GM21528 (cell line): ENCODE measurements at regions not wholly inside any gene's neighbourhood (a gene's known extent, or its start where the extent isn't known, plus 50 kb on each side); places are given as distances from the start of the nearest gene placed in this dataset.

Experiments
- ATAC-seq: cut with Tn5 transposase; IDR thresholded peaks from one replicate; pipeline ENCODE4 v1.9.1; 2021; ENCODE audit warnings: mild to moderate bottlenecking, moderate library complexity; ENCODE audit not compliant: unreplicated experiment, low FRiP score

DNA sequence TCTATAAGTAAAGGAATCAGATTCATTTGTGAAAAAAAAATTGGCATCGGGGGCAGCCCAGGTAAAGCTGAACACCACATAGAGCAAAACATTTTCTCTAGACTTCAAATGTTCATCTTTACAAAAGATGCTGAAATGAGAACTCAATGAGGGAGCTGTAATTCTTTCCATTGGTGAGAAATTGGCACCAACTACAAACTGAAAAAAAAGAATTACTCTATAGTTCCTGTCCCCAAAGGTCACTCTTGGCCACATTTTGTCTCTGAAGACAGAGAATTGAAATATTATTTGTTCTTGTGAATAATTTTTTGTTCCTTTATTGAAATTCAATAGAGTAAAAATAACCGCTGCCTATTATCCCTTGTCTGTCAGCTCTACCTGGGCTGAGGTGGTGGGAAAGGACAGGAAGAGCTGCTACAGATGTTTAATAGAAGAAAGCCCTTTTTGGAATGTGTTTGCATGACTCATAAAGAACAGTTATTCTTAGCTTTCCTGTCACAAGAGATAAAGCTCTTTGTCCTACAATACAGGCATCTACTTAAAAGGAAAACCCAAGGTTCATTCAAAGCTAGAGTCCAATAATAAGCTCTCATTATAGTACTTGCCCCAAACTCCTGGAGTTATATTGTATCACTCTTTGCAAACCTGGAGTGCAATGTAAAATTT, 380.1 kb upstream of the KITLG start:
- no peak for ATAC-seq

DNA sequence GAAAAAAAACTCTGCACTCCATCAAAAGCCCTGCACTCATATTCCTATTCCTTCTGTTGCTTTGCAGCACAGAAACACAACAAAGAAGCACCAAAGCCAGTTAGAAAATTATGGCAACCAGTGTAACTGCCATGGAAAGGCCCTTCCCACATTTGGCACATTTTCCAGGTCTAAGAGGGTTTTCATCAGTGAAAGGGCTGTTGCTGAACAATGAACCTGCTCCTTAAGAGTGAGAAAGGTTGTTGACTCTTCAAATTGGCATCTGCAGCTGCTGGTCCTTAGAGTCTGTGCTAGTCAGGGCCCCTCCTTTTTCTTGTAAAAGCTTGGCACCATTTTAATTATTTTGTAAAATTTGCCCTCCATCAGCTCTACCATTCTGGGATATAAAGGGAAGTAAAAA, 378.7 kb upstream of the KITLG start:
- ATAC-seq = no peak

DNA sequence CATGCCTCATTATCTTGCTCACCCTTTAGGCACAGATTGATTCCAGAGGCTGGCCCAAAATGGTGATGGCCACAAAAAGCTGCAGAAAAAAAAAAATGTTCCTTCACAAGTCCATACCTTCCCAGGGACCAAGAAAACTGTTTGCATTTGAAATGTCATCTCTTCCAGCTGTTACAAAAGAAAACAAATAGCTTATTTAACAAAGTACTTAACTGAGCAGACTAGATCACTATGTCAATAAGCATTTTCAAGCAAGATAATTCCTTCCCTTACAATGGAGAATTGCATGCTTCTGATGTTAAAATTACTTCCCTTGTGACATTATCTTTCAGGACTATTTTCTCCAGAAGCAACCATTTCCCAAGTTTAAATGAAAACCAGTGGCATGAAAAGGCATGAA, 377.9 kb upstream of the KITLG start:
- ATAC-seq = no peak

DNA sequence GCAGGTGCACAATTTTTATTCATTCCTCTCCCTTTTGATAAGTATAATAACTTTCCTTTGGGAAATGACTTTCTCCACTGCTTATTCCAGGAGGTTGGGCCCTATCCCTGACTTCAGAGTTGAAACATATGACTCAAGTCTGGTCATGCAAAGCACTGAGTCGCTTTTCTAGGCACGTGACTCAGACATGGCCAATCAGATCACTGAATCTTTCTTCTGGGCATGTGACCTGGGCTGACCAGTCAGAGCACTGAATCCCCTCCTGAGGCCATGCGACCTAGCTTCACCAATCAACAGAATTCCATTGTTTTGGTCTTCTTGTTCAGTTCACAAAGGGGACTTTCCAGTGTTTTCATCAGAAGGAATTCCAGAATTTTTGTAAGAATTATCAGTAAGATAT, 377.1 kb upstream of the KITLG start:
- no peak for ATAC-seq

DNA sequence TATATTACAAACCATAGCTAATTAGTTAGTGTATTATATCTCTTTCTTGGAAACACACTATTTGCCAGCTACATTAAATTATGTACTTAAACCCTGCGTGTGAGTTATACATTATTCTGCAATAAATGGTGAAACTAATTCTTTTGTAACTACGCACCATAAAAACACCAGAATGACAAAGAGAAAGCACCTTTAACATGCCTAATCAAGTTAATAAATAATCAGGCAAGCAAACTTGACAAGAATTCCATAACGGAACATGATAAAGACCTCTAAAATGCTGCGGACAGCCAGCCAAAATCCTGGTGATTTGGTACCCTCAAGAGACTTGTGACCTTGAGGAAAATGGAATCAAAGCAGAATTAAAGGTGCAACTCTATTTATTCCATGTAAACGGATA, 375.3 kb upstream of the KITLG start:
- no peak for ATAC-seq

DNA sequence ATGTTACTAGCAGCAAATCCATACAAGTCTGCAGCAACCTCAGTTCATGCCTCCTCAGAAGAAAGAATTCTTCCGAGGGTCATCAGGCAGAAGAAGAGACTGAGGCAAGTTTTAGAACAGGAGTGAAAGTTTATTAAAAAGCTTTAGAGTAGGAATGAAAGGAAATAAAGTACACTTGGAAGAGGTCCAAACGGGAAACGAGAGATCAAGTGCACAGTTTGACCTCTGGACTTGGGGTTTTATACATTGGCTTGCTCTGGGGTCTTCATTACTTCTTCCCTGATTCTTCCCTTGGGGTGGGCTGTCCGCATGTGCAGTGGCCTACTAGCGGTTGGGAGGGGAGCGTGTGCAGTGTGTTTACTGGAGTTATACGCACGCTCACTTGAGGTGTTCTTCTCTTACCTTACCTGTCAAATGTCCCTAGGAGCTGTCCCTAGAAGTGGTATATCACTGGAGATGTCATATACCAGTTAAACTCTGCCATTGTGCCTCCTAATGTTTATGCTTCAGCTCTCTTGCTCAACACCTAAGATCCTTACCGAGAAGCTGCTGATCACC, 372.8 kb upstream of the KITLG start:
- ATAC-seq = no peak

GRCh38 chr12:88952562-88952942, 372.3 kb upstream of the KITLG start:
- ATAC-seq = no peak

GRCh38 chr12:88951860-88952561, 371.7 kb upstream of the KITLG start:
- no peak for ATAC-seq

DNA sequence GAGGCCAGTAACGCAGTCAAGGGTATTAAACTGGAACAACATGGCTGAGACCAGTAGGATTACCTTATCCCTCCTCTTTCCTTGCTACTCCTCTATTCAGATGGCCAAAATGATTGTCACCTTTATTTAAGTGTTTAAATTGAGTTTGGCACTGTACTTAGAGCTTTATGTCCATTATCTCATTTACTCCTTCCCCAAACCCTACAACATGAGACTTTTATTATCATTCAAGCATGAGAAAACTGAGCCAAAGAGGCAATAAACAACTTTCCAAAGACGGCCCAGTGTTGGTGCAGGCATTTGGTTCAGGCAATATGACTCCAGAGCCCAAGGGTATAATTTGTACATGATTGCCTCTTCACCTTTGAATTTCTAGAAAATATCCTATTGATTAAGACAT, 370.9 kb upstream of the KITLG start:
- ATAC-seq = no peak

DNA sequence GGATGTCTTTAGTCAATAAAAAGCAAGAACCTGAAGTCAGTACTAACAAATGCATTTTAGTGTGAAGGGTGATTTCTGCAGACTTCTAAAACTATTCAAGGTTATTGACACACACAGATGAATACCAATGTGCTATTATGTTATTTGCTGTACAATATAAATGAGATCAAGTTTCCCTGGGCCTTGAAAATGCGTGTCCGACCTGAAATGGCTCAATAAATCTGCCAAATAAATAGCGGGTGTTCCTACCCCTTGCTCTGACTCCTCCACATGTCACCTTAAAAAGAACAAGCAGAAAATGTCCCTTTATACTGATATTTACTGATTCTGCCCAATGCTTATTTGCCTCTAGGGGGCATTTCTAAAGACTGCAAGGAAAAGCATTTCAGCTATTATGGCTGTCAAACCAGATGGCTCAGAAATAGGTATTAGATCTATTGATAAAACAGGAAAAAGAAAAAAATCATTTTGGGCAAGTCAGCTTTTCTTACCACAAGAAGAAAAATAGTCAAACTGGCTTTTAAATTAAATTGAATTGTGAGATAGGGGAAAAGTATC, 367.3 kb upstream of the KITLG start:
- no peak for ATAC-seq

- ATAC-seq = no peak
These were observed 366.2 kb upstream of the KITLG start for GRCh38 chr12:88946372-88946997.

GRCh38 chr12:88945051-88945732, 364.9 kb upstream of the KITLG start:
- ATAC-seq = no peak

DNA sequence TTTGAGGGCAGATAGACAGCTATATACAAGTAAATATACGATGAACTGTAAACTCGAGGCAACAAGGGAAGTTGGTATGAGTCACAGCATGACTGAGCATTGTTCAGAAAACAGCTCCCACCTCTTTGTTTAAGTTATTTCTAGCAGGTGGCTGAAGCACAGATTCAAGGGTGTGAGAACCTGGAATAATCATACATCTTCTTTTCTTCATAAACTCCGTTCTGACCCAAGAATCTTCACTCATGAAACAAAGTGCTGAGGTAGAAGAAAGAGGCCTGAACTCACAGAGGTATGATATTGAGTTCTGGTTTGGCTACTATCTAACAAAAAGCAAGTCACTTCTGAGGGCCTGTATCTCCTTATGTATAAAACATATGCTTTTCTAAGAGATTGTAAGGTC, 364.1 kb upstream of the KITLG start:
- no peak for ATAC-seq

DNA sequence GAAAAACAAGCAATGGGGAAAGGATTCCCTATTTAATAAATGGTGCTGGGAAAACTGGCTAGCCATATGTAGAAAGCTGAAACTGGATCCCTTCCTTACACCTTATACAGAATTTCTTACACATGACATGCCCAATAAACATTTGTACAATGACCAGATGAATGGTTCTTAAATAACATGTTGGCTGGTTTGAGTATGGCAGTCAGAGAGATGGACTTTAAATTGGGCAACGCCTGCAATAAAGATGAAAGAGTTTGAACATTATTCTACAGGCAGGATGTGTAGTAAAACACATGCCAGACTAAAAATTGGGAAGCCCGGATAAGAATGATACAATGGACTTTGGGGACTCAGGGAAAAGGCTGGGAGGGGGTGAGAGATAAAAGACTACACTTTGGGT, 360.6 kb upstream of the KITLG start:
- ATAC-seq = no peak

GRCh38 chr12:88935856-88936255, 355.6 kb upstream of the KITLG start:
- no peak for ATAC-seq

DNA sequence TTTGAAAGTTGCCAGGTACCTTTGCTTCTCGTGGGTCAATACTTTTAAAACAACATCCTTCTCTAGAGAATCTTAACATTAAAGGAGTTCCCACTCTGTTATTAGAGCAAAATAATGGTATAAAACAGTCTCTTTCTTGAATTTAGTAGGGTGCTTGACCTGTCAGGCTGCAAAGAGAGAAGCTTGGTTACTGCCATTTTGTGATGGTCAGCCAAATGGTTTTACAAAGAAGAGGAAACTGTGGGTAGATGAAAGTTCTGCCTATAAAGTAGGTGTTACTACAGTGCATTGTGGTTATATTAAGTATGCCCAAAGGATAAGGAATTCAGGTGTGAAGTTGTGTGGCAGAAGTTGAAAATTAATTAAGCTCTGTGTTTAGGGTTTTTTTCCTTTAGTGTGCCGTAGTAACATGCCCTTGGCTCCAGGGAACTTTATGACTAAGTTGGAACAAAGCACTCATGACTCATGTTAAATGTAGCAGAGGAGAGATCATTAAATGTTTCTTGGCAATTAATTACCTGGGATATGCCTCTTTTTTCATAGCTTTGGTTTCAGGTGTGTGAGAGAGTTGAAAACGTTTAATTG, 354.0 kb upstream of the KITLG start:
- no peak for ATAC-seq

DNA sequence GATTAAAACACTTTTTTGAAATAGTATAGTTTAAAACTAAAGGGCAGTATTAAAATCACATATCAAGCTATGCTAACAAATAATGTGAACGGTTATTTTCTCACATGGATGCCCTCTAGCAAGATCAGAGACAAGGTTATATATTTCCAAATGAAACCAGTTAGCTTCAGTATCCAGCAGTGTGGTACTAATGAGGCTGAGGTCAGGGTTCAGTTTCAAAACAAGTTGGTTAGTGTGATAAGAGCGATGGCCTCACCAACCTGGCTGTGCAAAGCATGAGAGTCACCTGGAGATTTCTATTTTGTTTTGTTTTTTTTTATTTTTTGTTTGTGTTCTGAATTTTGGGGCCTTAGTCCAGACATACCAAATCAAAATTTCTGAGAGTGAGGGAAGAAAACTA, 352.2 kb upstream of the KITLG start:
- no peak for ATAC-seq

DNA sequence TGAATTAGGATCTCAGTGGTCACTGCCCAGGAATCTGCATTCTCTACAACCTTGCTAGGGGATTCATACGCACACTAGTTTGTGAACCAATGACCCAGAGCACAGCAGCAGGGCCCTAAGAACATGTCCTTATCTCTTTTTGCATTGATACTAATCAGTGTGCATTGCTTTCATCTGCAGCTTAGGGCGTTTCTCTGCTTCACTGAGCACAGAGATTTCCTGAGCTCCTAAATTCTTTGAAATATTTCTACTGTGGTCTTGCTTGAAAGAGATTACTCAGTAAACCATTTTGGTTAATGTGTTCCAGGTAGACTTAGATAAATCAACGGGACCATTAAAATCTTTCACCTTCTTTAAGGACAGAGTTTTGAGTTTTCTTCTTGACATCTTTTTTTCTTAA, 351.3 kb upstream of the KITLG start:
- ATAC-seq = no peak

- ATAC-seq = no peak
These were observed 345.2 kb upstream of the KITLG start for GRCh38 chr12:88925454-88925853.

- no peak for ATAC-seq
These were observed 343.9 kb upstream of the KITLG start for GRCh38 chr12:88924162-88924561.

GRCh38 chr12:88923631-88924030, 343.4 kb upstream of the KITLG start:
- ATAC-seq = no peak
